ENCODE measurements at regions not wholly inside any gene's neighbourhood (a gene's known extent, or its start where the extent isn't known, plus 50 kb on each side); places are given as distances from the start of the nearest gene placed in this dataset.

GRCh38 chr5:158056130-158056825 lies 197.3 kb upstream of the CLINT1 start:
- Mint-ChIP-seq H3K27me3 (peaks cover 55% of the 10 kb centered on the region), H3K36me3 (ENCODE audit: low read depth) (no peaks in the 10 kb centered on the region), H3K4me1 (ENCODE audit: low read depth) (no peaks in the 10 kb centered on the region), H3K4me3 (no peak overlapping the region), H3K9me3 (no peaks in the 10 kb centered on the region), H3K27ac (no peak overlapping the region)
- ATAC-seq (ENCODE audit: poor library complexity) (no peak), DNase-seq (no peak)
- intact Hi-C loops (cut with DNase I, micrococcal nuclease), result no loop called here
- ChIA-PET CTCF (no interaction called here), POLR2A (no interaction called here)
- TF ChIP-seq CTCF (IDR thresholded peaks at IDR 0.05), result no peak
- Histone ChIP-seq H3K36me3 (ENCODE audit: insufficient read depth, low read length) (no peaks in the 10 kb centered on the region), H3K4me3 (ENCODE audit: low read length) (no peak overlapping the region), H3K27ac (ENCODE audit: low read depth in 1 of 2, low read length in 2 of 2) (no peak overlapping the region), H3K4me1 (ENCODE audit: insufficient read depth, low read length) (no peaks in the 10 kb centered on the region), H3K27me3 (ENCODE audit: control insufficient read depth in 1 of 2, insufficient read depth in 2 of 2, low read length in 2 of 2) (peaks cover 5 to 8% of the 10 kb centered on the region in 2 experiments), H3K9me3 (ENCODE audit: control insufficient read depth in 1 of 2, insufficient read depth in 1 of 2, low read length in 2 of 2) (no peaks in the 10 kb centered on the region)

- no peak for TF ChIP-seq CTCF (IDR thresholded peaks at IDR 0.05)
- Mint-ChIP-seq H3K4me3 (no peak overlapping the region), H3K4me1 (ENCODE audit: low read depth) (no peaks in the 10 kb centered on the region), H3K27ac (no peak overlapping the region), H3K36me3 (ENCODE audit: low read depth) (no peaks in the 10 kb centered on the region), H3K9me3 (no peaks in the 10 kb centered on the region), H3K27me3 (peaks cover 53% of the 10 kb centered on the region)
- Histone ChIP-seq H3K36me3 (ENCODE audit: insufficient read depth, low read length) (no peaks in the 10 kb centered on the region), H3K4me3 (ENCODE audit: low read length) (no peak overlapping the region), H3K27ac (ENCODE audit: low read depth in 1 of 2, low read length in 2 of 2) (no peak overlapping the region), H3K9me3 (ENCODE audit: control insufficient read depth in 1 of 2, insufficient read depth in 1 of 2, low read length in 2 of 2) (no peaks in the 10 kb centered on the region), H3K4me1 (ENCODE audit: insufficient read depth, low read length) (no peaks in the 10 kb centered on the region), H3K27me3 (ENCODE audit: control insufficient read depth in 1 of 2, insufficient read depth in 2 of 2, low read length in 2 of 2) (peaks cover 5 to 8% of the 10 kb centered on the region in 2 experiments)
- ATAC-seq (ENCODE audit: poor library complexity) (no peak), DNase-seq (no peak)
- ChIA-PET POLR2A (no interaction called here), CTCF (no interaction called here)
- intact Hi-C loops (cut with DNase I, micrococcal nuclease), result no loop called here
Observed at GRCh38 chr5:158055111-158055501, 196.2 kb upstream of the CLINT1 start.

GRCh38 chr5:158054223-158055110 lies 195.5 kb upstream of the CLINT1 start:
- Mint-ChIP-seq H3K36me3 (ENCODE audit: low read depth) (no peaks in the 10 kb centered on the region), H3K4me1 (ENCODE audit: low read depth) (no peaks in the 10 kb centered on the region), H3K9me3 (no peaks in the 10 kb centered on the region), H3K4me3 (no peak overlapping the region), H3K27me3 (peaks cover 48% of the 10 kb centered on the region), H3K27ac (no peak overlapping the region)
- ChIA-PET CTCF (no interaction called here), POLR2A (no interaction called here)
- DNase-seq, result no peak
- no peaks in the 10 kb centered on the region for H3K9me3 ChIP-seq (ENCODE audit: control insufficient read depth in 1 of 2, insufficient read depth in 1 of 2, low read length in 2 of 2)
- no peak for TF ChIP-seq CTCF (IDR thresholded peaks at IDR 0.05)
- peaks cover 5 to 8% of the 10 kb centered on the region in 2 experiments for H3K27me3 ChIP-seq (ENCODE audit: control insufficient read depth in 1 of 2, insufficient read depth in 2 of 2, low read length in 2 of 2)
- no peak overlapping the region for H3K4me3 ChIP-seq (ENCODE audit: low read length)
- no peaks in the 10 kb centered on the region for H3K4me1 ChIP-seq (ENCODE audit: insufficient read depth, low read length)
- intact Hi-C loops (cut with DNase I, micrococcal nuclease), result no loop called here
- ATAC-seq (ENCODE audit: poor library complexity), result no peak
- H3K36me3 ChIP-seq (ENCODE audit: insufficient read depth, low read length), result no peaks in the 10 kb centered on the region
- no peak overlapping the region for H3K27ac ChIP-seq (ENCODE audit: low read depth in 1 of 2, low read length in 2 of 2)

Measured in CD4-positive, alpha-beta T cell (primary cell).